NCI-H1436 treated with DMSO at 0.1 percent for 48 hours (cell line): ENCODE measurements at regions not wholly inside any gene's neighbourhood (a gene's known extent, or its start where the extent isn't known, plus 50 kb on each side); places are given as distances from the start of the nearest gene placed in this dataset.
"Not testable (repeated sequence)": the region's sequence is repeated elsewhere in the genome, so short reads cannot be mapped to it uniquely, and the experiment has no call there.

Experiments
- DNase-seq: peaks from one replicate; lab custom pipeline; 2025; lab: John Stamatoyannopoulos, UW

GRCh38 chr10:2543142-2543886 lies 524.0 kb upstream of the PFKP start:
- DNase-seq: no peak

DNA sequence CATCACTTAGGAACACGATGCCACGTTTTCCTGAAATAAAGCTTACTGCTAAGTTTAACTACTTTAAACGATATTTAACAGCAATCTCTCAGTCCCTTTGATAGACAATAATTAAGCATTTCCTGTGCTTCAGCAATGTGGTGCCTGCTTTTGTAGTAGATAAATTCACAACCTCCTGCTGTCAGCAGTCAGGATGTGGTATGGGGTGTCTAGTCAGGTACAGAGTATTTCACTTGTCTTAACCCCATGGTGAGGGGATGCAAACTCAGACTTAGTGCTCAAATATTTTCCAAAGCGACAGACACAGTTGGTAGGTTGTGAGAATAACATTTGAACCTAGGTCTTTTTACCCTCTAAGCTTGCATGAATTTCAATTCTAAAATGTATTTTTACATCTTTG lies 526.2 kb upstream of the PFKP start:
- no peak for DNase-seq

- peak; percentile 10 for DNase-seq
These were observed 537.4 kb upstream of the PFKP start for GRCh38 chr10:2529945-2530344.

DNA sequence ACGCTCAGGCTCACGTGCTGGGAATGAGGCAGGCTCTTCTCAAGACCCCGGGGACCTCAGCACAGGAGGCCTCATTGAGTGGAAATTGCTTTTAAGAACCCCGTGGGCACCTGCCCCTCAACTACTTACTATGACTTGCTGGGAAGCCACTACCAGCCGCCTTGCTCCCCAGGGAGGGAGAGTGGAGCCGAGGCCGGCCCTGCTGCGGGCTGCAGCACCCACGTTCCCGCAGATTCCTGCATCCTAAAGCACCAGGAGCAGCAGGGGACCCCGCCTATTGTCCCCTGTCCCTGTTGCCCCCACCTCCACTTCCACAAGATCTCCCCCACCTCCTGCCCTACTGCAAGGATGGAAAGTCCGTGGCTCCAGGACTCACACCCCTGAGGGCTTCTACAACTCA lies 541.6 kb upstream of the PFKP start:
- no peak for DNase-seq

GRCh38 chr10:2519139-2519538 lies 548.2 kb upstream of the PFKP start:
- DNase-seq: no peak

DNA sequence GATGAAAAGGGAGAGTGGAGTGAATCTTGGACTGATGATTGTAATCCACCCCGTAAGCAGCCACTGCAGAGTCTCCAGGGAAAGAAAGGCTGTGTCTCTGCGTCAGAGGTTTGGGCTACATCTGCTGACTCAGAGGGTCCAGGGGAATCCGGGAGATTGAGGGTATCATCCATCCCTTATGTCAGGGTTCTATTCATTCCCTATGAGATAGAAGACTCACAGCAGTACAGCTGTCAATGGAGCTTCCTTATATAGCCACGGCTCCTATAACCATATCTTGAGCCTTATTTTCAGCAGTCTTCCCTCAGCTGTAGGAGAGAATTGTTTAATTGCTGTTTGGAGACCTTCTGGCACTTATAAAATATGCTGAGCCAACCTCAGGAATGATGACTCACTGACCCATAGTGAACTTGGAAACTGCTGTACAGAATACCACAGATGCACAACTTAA lies 558.2 kb upstream of the PFKP start:
- no peak for DNase-seq

DNA sequence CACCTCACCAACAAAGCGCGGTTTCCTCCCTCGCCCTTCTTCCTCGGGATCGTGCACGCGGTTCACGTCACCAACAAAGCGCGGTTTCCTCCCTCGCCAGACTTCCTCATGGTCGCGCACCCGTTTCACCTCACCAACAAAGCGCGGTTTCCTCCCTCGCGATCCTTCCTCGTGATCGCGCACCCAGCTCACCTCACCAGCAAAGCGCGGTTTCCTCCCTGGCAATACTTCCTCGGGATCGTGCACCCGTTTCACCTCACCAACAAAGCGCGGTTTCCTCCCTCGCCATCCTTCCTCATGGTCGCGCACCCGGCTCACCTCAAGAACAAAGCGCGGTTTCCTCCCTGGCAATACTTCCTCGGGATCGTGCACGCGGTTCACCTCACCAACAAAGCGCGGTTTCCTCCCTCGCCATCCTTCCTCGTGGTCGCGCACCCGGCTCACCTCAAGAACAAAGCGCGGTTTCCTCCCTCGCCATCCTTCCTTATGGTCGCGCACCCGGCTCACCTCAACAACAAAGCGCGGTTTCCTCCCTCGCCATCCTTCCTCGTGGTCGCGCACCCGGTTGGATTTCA lies 565.9 kb upstream of the PFKP start:
- DNase-seq: not testable (repeated sequence)

- no peak for DNase-seq
These were observed 572.9 kb upstream of the PFKP start for GRCh38 chr10:2494399-2494798.

- no peak for DNase-seq
These were observed 578.8 kb upstream of the PFKP start for GRCh38 chr10:2488446-2489005.

DNA sequence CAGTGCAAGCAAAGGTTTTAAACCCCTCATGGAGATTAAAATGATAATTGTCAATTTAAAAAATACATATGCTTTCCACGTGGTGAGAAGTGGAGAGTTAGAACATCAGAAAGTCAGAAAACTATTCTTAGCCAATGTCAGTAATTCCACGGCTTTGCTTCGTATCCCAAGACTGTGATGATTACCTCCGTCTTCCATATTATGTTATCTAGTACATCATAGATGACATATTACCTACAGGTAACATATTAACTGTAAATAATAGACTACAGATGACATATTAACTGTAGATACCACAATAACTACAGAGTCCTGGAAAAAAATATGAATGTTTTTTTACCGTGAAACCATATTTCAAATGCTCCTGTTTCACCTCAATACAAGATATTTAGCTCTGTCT lies 579.4 kb upstream of the PFKP start:
- DNase-seq: no peak

DNA sequence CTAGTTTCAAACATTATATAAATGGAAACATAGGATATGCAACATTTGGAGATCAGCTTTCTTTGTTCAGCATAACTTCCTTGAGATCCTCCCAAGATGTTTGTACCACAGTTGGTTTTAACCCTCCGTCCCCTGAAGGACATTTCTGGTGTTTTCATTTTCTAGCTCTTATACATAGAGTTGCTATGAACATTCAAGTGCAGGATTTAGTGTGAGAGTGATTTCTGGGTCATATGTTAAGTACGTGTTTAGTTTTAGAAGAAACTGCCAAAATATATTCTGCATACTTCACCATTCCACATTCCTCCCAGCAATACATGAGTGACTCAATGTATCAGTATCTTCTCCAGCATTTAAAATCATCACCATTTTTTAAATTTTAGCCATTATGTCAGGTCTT lies 588.7 kb upstream of the PFKP start:
- no peak for DNase-seq

DNA sequence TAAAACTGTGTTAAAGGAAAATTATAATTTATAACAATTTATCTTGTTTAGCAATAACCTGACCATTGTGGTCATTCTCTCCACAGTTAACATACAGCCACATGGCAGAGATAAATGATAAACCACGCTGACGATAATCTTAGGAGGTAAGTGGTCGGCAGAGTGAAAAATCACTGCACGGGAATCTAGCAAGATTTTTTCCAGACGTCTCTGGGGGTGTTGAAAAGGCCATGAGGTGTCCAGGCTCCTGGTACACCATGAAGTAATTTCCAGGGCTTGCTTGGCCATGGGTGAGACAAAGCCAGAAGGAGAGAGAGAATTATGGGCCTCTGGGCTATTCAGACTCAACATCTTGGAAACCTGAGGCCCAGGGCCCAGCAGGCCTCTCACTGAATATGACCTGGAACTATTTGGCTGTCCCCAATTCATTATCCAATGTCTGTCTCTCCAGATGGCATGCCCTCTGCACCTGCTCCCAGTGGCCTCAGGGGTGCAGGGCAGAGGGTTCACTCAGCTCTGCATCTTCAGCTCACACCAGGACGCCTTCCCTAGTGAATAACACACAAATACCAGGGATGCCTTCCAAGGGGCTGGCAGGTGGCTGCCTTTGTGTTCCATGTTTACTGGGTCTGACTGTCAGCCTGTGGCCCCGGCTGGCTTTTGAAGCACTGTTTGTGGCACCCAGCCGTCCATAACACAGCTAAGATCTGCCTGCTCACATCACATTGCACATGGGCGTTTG lies 590.4 kb upstream of the PFKP start:
- no peak for DNase-seq

- DNase-seq: no peak
These were observed 591.0 kb upstream of the PFKP start for GRCh38 chr10:2476218-2476811.

- DNase-seq: no peak
These were observed 591.6 kb upstream of the PFKP start for GRCh38 chr10:2475711-2476217.

DNA sequence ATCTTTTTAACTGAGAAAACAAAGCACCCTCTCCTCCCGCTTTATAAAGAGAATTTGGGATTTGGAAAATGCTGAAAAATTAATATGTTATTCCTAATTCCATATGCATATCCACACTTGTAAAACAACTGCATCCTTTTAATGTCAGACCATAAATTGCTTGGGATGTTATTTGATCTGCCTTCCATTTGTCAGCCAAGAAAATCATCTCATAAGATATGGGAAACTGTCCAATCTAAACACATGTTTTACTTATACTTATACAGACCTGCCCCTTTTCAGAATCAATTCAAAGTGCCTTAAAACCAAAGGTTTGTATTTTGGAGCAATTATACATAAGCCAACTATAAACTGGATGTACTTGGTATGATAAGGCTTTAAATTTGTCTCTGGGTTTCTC lies 595.5 kb upstream of the PFKP start:
- DNase-seq: no peak

- DNase-seq: no peak
These were observed 597.5 kb upstream of the PFKP start for GRCh38 chr10:2469802-2470201.

DNA sequence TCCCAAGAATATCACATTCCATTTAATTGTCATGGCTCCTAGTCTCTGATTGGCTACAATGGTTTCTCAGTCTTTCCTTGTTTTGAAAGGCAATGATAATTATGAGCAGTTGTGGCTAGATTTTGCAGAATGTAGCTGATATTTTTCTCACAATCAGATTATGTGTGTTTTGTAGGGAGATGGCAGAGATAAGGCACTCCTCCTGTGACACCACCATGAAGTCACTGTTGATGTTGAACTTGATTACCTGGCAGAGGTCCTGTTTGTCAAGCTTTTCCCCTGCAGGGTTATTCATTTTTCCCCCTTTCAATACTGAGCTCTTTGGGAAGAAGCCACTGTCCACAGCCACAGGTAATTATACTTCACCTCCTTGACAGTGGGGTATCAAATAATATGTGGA lies 602.9 kb upstream of the PFKP start:
- no peak for DNase-seq

DNA sequence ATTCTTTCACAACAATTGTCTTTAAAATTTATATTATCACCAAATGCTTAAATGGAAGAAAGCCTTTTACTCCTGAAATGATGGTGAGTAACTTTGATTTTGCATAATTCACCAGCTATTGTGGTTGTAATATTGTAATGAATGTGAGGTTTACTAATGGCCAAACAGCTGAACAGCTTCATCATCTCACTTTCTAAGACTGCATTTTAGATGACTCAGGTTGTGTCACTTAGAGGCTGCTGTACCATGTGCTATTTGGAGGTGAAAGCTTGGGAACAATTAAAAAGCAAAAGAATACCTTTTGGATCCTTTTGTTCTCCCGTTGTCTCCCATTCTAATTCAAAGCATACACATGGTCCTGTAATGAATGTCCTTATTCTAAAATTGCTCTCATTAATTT lies 604.0 kb upstream of the PFKP start:
- DNase-seq: no peak

DNA sequence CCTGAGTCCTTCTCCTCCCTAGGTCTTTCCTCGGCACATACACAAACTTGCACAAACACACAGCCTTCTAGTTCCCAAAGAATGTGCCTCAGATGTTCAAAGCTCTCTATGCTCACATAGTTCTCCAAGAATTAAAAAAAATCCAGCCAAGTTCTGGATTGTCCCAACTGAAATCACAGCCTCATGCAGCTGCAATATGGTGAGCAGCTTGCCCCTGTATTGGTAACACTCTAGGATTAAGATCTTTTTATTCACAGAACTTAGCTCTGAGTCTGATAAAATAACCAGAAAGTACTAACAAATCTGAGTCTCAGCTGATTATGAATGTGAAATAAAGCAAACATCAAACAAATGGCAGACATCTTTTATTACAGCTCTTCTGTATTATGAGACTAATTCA lies 604.8 kb upstream of the PFKP start:
- no peak for DNase-seq

- no peak for DNase-seq
These were observed 606.5 kb upstream of the PFKP start for GRCh38 chr10:2460812-2461211.

- DNase-seq: no peak
These were observed 607.6 kb upstream of the PFKP start for GRCh38 chr10:2459713-2460112.

- no peak for DNase-seq
These were observed 610.5 kb upstream of the PFKP start for GRCh38 chr10:2456834-2457233.
